Suprapubic skin (tissue), 4 donors: ENCODE measurements at regions not wholly inside any gene's neighbourhood (a gene's known extent, or its start where the extent isn't known, plus 50 kb on each side); places are given as distances from the start of the nearest gene placed in this dataset.

ENCODE experiments used
- EP300 ChIP-seq: sonication (generic); formaldehyde crosslinking; IDR thresholded peaks from one replicate; pipeline ENCODE4 v1.6.1; 2017; ENCODE audit warnings: antibody characterized with exemption
- POLR2A ChIP-seq, 2 donors: fragments of 450-650 bp; IDR thresholded peaks; one replicate each; pipeline ENCODE4 v1.6.1; 2017; ENCODE audit warnings: antibody characterized with exemption in 2 of 2, mild to moderate bottlenecking in 2 of 2, moderate library complexity in 2 of 2
- POLR2AphosphoS5 ChIP-seq, 3 donors: sonication (generic); formaldehyde crosslinking; IDR thresholded peaks; one replicate each; pipeline ENCODE4 v1.6.1; 2017; ENCODE audit warnings: antibody characterized with exemption in 3 of 3
- TF ChIP-seq, protein P1 (sequence below), 2 donors: fragments of 200-600 bp in 1 of 2; fragments of 450-650 bp in 1 of 2; sonication (generic) in 1 of 2; IDR thresholded peaks; one replicate each; pipeline ENCODE4 v1.5.1; 2016 to 2019; ENCODE audit warnings: antibody characterized with exemption in 2 of 2, mild to moderate bottlenecking in 1 of 2, moderate library complexity in 1 of 2

DNA sequence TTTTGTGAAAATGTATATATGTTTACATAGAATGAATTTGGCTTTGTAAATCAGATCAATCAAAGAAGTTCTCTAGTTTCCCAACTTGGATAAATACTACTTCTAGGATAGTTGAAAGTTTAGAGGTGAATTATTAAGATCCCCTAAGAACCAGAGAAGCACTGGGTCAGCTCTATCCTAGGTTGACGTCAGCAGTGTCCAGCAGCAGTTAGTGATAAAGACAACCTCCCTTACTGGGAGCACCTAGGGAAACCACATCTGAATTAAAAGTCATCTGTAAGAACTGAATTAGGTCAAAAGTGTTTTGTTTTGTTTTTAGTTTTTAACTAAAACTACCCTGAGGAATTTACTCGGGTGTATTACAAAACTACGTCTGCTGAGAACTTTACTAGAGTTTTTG, 178.0 kb downstream of the POLR1F start:
- no peak for TF ChIP-seq POLR2A (IDR thresholded peaks at IDR 0.05)
- TF ChIP-seq, protein P1, sequence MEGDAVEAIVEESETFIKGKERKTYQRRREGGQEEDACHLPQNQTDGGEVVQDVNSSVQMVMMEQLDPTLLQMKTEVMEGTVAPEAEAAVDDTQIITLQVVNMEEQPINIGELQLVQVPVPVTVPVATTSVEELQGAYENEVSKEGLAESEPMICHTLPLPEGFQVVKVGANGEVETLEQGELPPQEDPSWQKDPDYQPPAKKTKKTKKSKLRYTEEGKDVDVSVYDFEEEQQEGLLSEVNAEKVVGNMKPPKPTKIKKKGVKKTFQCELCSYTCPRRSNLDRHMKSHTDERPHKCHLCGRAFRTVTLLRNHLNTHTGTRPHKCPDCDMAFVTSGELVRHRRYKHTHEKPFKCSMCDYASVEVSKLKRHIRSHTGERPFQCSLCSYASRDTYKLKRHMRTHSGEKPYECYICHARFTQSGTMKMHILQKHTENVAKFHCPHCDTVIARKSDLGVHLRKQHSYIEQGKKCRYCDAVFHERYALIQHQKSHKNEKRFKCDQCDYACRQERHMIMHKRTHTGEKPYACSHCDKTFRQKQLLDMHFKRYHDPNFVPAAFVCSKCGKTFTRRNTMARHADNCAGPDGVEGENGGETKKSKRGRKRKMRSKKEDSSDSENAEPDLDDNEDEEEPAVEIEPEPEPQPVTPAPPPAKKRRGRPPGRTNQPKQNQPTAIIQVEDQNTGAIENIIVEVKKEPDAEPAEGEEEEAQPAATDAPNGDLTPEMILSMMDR (IDR thresholded peaks at IDR 0.05): no peak
- no peak for TF ChIP-seq EP300
- no peak for TF ChIP-seq POLR2AphosphoS5 (IDR thresholded peaks at IDR 0.05)
